HEK293T (cell line): ENCODE measurements at regions not wholly inside any gene's neighbourhood (a gene's known extent, or its start where the extent isn't known, plus 50 kb on each side); places are given as distances from the start of the nearest gene placed in this dataset.

Experiments
- CTCF ChIA-PET: fragments of 350-600 bp; formaldehyde crosslinking; extraction: SDS; loops from one replicate; lab custom pipeline; 2021; ENCODE audit warnings: antibody characterized with exemption, inconsistent platforms; lab: Yijun Ruan, JAX
- POLR2A ChIA-PET: fragments of 350-600 bp; formaldehyde crosslinking; extraction: SDS; loops from one replicate; lab custom pipeline; 2020; ENCODE audit warnings: antibody characterized with exemption, inconsistent platforms; lab: Yijun Ruan, JAX
- DNase-seq: peaks from one replicate; pipeline ENCODE4 v3.0.0; 2012; ENCODE audit warnings: mixed read lengths; ENCODE audit errors: extremely low spot score
- ARNT ChIP-seq: fragments of 450-650 bp; IDR thresholded peaks from 2 replicates; pipeline ENCODE4 v1.6.1; 2017; ENCODE audit warnings: mild to moderate bottlenecking
- BHLHE40 ChIP-seq: fragments of 450-650 bp; IDR thresholded peaks from 2 replicates; pipeline ENCODE4 v1.6.1; 2016; ENCODE audit warnings: mild to moderate bottlenecking, moderate library complexity, borderline replicate concordance
- CTBP1 ChIP-seq: fragments of 450-650 bp; IDR thresholded peaks from 2 replicates; pipeline ENCODE4 v1.6.1; 2016; ENCODE audit warnings: borderline replicate concordance
- ELF4 ChIP-seq: fragments of 450-650 bp; IDR thresholded peaks from 2 replicates; pipeline ENCODE4 v1.6.1; 2017; ENCODE audit warnings: antibody characterized with exemption
- FOXA1 ChIP-seq: fragments of 450-650 bp; IDR thresholded peaks from 2 replicates; pipeline ENCODE4 v1.6.1; 2016; ENCODE audit warnings: mild to moderate bottlenecking
- FOXK2 ChIP-seq: fragments of 450-650 bp; IDR thresholded peaks from 2 replicates; pipeline ENCODE4 v1.6.1; 2016; ENCODE audit warnings: mild to moderate bottlenecking
- FOXM1 ChIP-seq: fragments of 450-650 bp; IDR thresholded peaks from 2 replicates; pipeline ENCODE4 v1.6.1; 2017; ENCODE audit warnings: mild to moderate bottlenecking, borderline replicate concordance
- HDGF ChIP-seq: fragments of 450-650 bp; IDR thresholded peaks from 2 replicates; pipeline ENCODE4 v1.6.1; 2017; ENCODE audit warnings: antibody characterized with exemption, borderline replicate concordance
- L3MBTL2 ChIP-seq: fragments of 450-650 bp; conservative IDR thresholded peaks from 2 replicates; pipeline ENCODE4 v1.6.1; 2016; ENCODE audit warnings: mild to moderate bottlenecking
- LEF1 ChIP-seq: fragments of 450-650 bp; IDR thresholded peaks from 2 replicates; pipeline ENCODE4 v1.6.1; 2017; ENCODE audit warnings: mild to moderate bottlenecking, borderline replicate concordance
- NFRKB ChIP-seq: fragments of 450-650 bp; IDR thresholded peaks from 2 replicates; pipeline ENCODE4 v1.6.1; 2016; ENCODE audit warnings: mild to moderate bottlenecking, moderate library complexity
- PKNOX1 ChIP-seq: fragments of 450-650 bp; IDR thresholded peaks from 2 replicates; pipeline ENCODE4 v1.6.1; 2016
- SP1 ChIP-seq: fragments of 450-650 bp; IDR thresholded peaks from 2 replicates; pipeline ENCODE4 v1.6.1; 2017
- SUZ12 ChIP-seq: fragments of 450-650 bp; IDR thresholded peaks from 2 replicates; pipeline ENCODE4 v1.6.1; 2016; ENCODE audit warnings: mild to moderate bottlenecking
- TARDBP ChIP-seq: fragments of 450-650 bp; IDR thresholded peaks from 2 replicates; pipeline ENCODE4 v1.6.1; 2016
- ZNF384 ChIP-seq: fragments of 450-650 bp; IDR thresholded peaks from 2 replicates; pipeline ENCODE4 v1.6.1; 2016

GRCh38 chr20:57909763-57910331, 200.0 kb upstream of the PMEPA1 start:
- DNase-seq: no peak
- ChIA-PET POLR2A (no interaction called here), CTCF (no interaction called here)
- TF ChIP-seq BHLHE40 (no peak), FOXM1 (no peak), FOXK2 (no peak), LEF1 (no peak), ELF4 (no peak), TARDBP (no peak)

- DNase-seq: no peak
- ChIA-PET POLR2A (no interaction called here), CTCF (no interaction called here)
- TF ChIP-seq LEF1 (no peak), BHLHE40 (no peak), NFRKB (no peak), CTBP1 (no peak), ELF4 (no peak), PKNOX1 (no peak), TARDBP (no peak), ZNF384 (no peak), FOXA1 (no peak), L3MBTL2 (no peak), HDGF (no peak), SUZ12 (no peak)
Observed at GRCh38 chr20:57908704-57909630, 199.2 kb upstream of the PMEPA1 start.

GRCh38 chr20:57908226-57908625, 198.4 kb upstream of the PMEPA1 start:
- POLR2A ChIA-PET: no interaction called here
- no peak for DNase-seq
- TF ChIP-seq SP1: no peak
- no peak for TF ChIP-seq ELF4
- TF ChIP-seq L3MBTL2: no peak
- TF ChIP-seq FOXK2: no peak
- CTCF ChIA-PET: no interaction called here

- TF ChIP-seq LEF1 (no peak), ZNF384 (no peak), L3MBTL2 (no peak), FOXA1 (no peak), FOXK2 (no peak)
- POLR2A ChIA-PET: no interaction called here
- DNase-seq: no peak
- CTCF ChIA-PET: no interaction called here
Observed at GRCh38 chr20:57907131-57908000, 197.6 kb upstream of the PMEPA1 start.

GRCh38 chr20:57905448-57905847, 195.6 kb upstream of the PMEPA1 start:
- CTCF ChIA-PET: no interaction called here
- no peak for TF ChIP-seq FOXK2
- TF ChIP-seq PKNOX1: no peak
- TF ChIP-seq TARDBP: no peak
- POLR2A ChIA-PET: no interaction called here
- no peak for DNase-seq

GRCh38 chr20:57904314-57905105, 194.7 kb upstream of the PMEPA1 start:
- no peak for TF ChIP-seq HDGF
- no peak for TF ChIP-seq ARNT
- TF ChIP-seq FOXA1: no peak
- no peak for TF ChIP-seq SP1
- no peak for TF ChIP-seq TARDBP
- TF ChIP-seq FOXM1: no peak
- TF ChIP-seq NFRKB: no peak
- TF ChIP-seq LEF1: no peak
- no peak for TF ChIP-seq L3MBTL2
- no peak for TF ChIP-seq BHLHE40
- no peak for TF ChIP-seq SUZ12
- TF ChIP-seq CTBP1: no peak
- no peak for TF ChIP-seq ELF4
- no peak for TF ChIP-seq FOXK2
- no peak for TF ChIP-seq ZNF384
- ChIA-PET POLR2A (no interaction called here), CTCF (no interaction called here)
- no peak for DNase-seq
